NCI-H2196 (cell line): ENCODE measurements at regions not wholly inside any gene's neighbourhood (a gene's known extent, or its start where the extent isn't known, plus 50 kb on each side); places are given as distances from the start of the nearest gene placed in this dataset.
"Not testable (repeated sequence)": the region's sequence is repeated elsewhere in the genome, so short reads cannot be mapped to it uniquely, and the experiment has no call there.

ENCODE experiments used
- DNase-seq: peaks from one replicate; lab custom pipeline; 2025; ENCODE audit not compliant: unreplicated experiment; lab: John Stamatoyannopoulos, UW

DNA sequence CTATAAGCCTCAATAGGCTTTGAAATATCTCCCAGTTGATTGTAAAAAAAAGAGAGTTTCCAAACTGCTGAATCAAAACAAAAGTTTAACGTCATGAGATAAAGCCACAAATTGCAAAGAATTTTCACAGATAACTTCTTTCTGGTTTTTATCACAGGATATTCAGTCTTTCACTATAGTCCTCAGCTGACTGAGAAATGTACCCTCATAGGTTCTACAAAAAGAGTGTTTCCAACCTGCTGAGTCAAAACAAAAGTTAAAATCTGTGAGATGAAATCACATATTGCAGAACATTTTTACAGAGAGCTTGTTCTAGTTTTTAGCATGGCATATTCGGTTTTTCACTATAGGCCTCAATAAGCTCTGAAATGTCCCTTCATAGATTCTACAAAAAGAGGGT, 559.2 kb downstream of the KCNJ18 start:
- no peak for DNase-seq

- DNase-seq, result no peak
These were observed 560.7 kb downstream of the KCNJ18 start for GRCh38 chr17:22253007-22253406.

DNA sequence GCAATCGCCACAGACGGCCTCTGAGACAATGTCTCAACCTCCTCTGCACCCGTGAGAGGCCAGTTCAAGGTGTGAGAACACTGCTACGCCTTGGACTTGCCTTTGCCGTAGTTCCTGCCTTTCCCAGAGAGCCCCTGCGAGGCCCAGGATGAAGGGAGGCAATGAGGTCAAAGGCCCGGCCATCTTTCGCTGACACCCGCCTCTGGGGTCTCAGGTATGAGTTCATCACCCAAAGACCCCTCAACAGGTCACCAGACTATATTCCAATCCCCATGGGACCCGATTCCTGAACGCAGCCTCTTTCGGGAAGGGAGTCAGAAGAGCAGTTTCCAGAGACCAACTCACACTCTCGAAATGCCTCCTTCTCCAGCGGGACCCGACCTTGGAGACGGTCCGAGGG, 573.5 kb downstream of the KCNJ18 start:
- no peak for DNase-seq

DNA sequence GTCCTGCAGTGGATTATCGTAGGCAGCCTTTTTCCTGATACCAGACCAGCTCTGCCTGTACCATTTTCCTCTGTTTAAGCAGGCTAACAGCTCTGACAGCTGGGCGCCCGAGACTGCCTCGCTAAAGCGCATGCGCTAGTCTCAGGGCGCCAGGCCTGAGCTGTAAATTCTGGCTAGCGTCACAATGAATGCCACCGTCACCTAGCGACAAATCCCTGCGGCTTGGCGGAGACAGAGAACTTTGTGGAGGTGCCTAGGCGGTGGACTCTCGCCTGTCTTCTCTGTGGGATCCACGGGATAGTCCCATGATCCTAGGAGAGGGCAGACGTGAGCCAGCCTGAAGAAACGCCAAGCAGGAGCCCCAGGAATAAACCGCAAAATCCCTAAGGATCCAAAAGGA, 573.9 kb downstream of the KCNJ18 start:
- no peak for DNase-seq

GRCh38 chr17:22267019-22267418, 574.7 kb downstream of the KCNJ18 start:
- no peak for DNase-seq

DNA sequence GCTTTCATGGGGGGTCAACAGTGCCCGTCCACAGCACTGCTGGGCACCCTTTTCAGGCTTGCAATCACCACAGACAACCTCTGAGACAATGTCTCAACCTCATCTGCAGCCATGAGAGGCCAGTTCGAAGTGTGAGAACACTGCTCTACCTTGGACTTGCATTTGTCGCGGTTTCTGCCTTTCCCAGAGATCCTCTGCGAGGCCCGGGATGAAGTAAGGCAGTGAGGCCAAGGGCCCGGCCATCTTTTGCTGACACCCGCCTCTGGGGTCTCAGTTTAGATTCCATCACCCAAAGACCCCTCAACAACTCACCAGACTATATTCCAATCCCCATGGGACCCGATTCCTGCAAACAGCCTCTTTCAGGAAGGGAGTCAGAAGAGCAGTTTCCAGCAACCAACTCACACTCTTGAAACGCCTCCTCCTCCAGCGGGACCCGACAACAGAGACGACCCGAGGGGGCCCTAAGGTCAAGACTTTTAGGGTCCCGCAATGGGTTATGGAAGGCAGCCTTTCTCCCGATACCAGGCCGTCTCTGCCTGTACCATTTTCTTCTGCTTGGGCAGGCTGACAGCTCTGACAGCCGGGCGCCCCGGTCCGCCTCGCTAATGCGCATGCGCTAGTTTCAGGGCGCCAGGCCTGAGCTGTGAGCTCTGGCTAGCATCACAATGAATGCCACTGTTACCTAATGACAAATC, 576.0 kb downstream of the KCNJ18 start:
- DNase-seq, result no peak

DNA sequence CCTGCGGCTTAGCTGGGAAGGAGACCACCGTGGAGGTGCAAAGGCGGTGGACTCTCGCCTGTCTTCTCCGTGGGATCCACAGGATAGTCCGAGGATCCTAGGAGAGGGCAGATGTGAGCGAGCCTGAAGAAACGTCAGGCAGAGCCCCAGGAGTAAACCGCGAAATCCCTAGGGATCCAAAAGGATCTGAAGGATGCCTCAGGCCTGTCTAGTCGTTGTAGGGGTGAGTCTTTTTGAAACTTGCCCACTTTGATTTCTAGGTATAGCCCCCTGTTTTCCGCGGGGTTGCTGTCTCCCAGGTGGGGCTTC, 576.5 kb downstream of the KCNJ18 start:
- no peak for DNase-seq

DNA sequence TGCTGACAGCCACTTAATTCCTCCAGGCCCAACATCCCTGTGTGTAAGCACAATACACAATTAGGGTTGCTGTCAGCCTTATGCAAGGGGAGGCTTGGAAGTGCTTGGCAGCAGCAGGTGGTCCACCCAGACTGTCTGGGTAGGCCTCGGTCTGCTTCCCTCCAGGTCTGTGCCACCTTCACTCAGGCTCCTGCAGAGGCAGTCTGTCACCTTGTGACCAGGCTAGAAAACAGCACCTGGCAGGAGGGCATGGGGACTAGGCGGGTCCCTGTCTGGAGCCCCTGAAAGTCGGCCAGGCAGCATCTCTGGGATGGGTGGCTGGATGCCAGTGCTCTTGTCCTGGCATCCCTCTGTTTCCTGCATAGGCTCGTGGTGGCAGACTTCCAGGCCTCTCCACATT, 578.1 kb downstream of the KCNJ18 start:
- DNase-seq, result no peak

GRCh38 chr17:22270809-22271208, 578.5 kb downstream of the KCNJ18 start:
- DNase-seq, result not testable (repeated sequence)

DNA sequence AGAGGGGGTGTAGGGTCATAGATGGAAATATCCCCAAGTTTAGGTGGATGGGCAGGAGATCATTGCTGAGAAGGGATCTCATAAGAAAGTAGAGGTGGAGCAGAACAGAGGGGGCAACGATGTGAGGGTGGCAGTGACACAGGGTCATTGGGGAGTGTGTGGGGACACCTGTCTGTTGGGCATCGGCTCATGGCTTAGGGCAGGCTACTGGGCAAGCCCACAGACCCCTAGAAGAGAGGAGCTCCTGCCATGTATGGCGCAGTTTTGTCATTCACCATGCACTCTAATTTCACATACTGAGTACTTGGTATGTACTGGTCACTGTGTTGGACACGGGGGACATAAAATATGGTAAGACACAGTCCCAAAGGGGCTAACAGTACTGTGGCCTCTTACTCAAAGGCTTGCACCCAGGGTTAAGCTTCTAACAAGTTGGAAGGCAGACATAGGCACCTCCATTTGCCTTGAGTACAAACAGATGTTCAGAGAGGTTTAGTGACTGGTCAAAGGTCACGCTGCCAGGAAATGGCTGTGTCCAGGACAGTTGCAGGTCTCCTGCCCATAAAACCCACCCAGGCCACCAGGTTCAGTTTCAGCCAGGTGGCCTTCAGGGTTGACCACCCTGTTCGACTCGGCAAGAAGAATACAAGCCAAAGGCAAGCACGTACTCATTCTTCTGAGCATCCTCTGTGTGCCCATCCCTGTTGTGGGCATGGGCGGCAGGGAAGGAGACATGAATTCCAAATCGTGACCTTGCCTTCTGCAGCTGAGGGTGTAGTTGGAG, 580.2 kb downstream of the KCNJ18 start:
- no peak for DNase-seq

- no peak for DNase-seq
These were observed 581.0 kb downstream of the KCNJ18 start for GRCh38 chr17:22273308-22273707.

DNA sequence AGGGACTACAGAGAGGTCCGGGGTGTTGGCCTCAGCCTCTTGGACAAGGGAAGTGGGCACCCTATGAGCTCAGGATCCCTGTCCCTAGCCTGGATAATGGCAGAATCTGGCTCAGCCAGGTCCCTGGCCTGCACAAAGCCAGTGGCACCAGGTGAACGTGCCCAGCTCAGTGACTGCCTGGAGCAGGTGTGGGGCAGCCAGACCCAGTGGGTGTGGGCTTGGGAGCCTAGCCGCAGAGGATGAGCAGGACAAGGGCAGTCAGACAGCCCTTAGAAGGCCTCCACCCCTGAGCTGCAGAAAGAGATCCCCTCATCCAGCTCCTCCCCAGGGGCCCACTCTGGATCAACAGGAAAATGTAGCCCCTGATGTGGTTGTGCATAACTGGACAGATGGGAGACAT, 585.3 kb downstream of the KCNJ18 start:
- DNase-seq, result no peak

- DNase-seq, result no peak
These were observed 586.3 kb downstream of the KCNJ18 start for GRCh38 chr17:22278302-22279275.

DNA sequence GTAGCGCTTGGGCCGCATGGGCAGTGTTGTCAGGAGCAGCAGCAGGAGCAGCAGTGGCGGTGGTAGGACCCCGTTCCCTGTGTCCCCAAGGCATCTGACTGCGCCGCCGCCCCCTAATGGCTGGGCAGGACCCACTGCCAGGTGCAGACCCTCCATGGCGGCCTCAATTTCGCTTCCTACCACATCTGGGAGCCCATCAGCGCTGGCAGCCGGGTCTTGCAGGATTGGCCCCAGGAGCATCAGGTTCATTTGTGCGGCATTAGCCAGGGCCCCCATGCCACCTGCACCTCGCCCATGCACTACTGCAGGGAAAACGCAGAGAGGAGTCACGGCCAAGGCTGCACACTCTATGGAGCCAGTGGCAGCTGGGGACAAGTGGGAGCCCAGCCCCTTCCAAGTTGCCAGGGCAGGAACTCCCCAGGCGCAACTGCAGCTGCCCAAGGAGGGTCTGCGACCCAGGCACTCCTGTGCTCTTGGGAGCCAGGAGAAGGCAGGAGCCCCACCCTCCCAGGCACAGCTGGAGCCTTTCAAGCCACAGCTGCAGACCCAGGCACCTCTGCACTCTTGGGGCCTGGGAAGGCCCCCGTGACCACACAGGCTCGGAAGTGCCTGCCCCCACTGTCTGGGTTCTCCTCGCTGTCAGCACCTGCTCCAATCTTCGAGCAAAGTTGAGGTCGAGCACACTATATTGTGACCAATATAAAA, 594.2 kb downstream of the KCNJ18 start:
- no peak for DNase-seq

GRCh38 chr17:22298484-22298951, 606.2 kb downstream of the KCNJ18 start:
- DNase-seq, result not testable (repeated sequence)

DNA sequence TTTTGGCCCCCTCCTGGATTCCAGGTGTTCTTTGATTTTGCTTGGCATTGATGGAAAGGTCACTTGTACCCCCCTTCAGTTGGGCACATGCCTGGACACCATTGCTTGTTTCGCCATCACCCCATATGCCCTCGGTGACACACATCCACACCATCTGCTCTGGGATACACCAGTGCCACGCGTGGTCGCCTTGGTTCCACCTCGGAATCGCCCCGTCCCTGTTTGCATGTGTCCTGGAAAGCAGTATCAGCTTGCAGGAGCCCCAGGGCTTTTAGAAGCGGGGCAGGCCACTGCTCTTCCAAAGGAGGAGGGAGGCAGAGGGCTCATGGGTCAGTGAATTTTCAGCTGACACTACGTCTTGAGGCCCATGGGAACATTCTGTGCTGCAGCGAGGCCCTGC, 607.9 kb downstream of the KCNJ18 start:
- DNase-seq, result no peak

DNA sequence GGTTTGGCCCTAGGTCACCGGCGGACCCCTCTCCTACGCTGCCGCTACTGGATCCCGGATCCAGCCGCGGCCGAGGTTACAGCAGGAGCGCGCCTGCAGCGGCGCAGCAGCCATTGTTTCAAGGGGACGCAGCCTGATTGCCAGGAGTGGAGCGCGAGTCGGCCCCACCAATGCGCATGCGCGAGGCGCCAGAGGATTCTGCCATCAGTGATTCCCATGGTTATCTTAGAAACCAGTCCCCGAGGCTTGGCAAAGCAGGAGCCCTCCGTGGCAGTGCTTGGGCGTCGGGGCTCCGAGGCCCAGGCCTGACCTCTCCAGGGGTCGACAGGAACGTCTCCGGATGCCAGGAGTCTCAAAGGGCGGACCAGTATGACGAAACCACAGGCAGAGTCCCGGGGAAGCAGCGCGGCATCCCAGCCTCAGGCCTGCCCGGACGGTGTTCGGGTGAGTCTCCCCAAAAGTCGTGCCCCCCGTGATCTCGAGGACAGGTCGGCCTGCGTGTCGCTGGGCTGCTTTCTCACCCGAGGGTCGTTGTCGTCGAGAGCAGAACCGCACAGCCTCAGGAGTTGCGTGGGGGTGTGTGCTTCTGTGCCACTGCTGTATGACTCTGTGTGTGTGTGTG, 608.5 kb downstream of the KCNJ18 start:
- no peak for DNase-seq

DNA sequence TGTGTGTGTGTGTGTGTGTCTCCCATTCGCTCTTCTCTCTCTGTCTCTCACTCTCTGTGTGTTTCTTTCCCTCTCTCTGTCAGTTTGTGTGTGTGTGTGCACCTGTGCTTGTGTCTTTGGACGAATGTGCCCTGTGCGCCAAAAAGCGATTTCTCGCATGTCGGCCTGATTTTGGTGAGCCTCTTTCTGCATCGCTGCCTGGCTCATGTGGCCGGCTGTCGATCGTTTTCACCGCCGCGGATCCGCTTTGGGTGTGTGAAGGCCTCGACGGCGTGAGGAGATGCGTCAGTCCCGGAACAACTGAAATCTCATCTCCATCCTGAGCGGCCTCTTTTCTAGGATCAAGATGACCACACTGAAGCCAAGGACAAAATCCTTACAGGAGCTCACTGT, 609.0 kb downstream of the KCNJ18 start:
- DNase-seq, result no peak

DNA sequence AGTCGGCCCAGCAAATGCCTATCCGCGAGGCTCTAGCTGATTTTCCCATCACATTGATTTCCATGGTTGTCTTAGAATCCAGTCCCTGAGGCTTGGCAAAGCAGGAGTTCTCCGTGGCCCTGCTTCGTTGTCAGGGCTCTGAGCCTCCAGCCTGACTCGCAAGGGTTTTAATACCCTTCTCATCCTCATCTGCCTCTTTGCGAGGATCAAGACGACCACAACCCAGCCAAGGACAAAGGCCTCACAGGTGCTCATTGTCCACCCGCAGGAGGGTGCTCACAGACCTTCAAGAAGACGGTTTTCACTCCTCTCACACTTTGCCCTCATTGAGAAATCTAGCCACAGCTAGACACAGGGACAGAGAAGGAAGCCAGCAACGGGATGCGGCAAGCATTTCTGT, 610.8 kb downstream of the KCNJ18 start:
- no peak for DNase-seq

DNA sequence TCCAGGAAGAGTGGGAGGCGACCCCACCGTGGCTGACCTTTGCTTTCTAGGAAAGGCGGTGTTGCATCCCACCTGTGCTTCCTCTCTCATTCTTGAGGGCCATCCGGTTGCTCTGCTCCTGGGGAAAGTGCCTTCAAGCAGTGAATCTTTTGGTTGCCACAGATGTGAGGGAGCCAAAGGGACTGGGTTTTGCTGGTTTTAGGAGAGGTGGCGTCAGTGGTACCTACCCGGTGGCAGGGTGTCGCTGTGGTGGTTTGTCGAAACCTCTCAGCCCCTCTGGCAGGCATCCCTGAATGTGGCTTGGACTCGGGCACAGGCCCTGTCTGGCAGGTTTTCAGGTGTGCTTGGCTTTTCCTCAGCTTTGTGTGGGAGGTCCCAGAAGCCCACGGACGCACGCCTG, 611.5 kb downstream of the KCNJ18 start:
- no peak for DNase-seq
